Chondrocyte (in vitro differentiated cells): ENCODE measurements at regions not wholly inside any gene's neighbourhood (a gene's known extent, or its start where the extent isn't known, plus 50 kb on each side); places are given as distances from the start of the nearest gene placed in this dataset.

ENCODE experiments used
- DNase-seq: peaks from one replicate; pipeline ENCODE4 v3.0.0; 2021; ENCODE audit warnings: mixed read lengths, low spot score
- H3K27ac Mint-ChIP-seq: one replicate; pipeline ENCODE4 v1.8.0; 2021; ENCODE audit warnings: mild to moderate bottlenecking, moderate library complexity, mixed read lengths; ENCODE audit not compliant: unreplicated experiment
- H3K27me3 Mint-ChIP-seq: 2 replicates; pipeline ENCODE4 v1.8.0; 2021; ENCODE audit warnings: low read depth, mixed read lengths
- H3K36me3 Mint-ChIP-seq: 2 replicates; pipeline ENCODE4 v1.8.0; 2021; ENCODE audit warnings: low read depth, mixed read lengths
- H3K4me1 Mint-ChIP-seq: 2 replicates; pipeline ENCODE4 v1.8.0; 2021; ENCODE audit warnings: low read depth, mild to moderate bottlenecking, mixed read lengths
- H3K4me3 Mint-ChIP-seq: one replicate; pipeline ENCODE4 v1.8.0; 2021; ENCODE audit warnings: mild to moderate bottlenecking, moderate library complexity, mixed read lengths; ENCODE audit not compliant: unreplicated experiment
- H3K9me3 Mint-ChIP-seq: 2 replicates; pipeline ENCODE4 v1.8.0; 2021; ENCODE audit warnings: low read depth, mixed read lengths
- TF ChIP-seq, protein P1 (sequence below): fragments of 200-600 bp; sonication (generic); IDR thresholded peaks from 2 replicates; pipeline ENCODE4 v1.5.0; 2021; ENCODE audit warnings: antibody characterized with exemption, mild to moderate bottlenecking, moderate library complexity

DNA sequence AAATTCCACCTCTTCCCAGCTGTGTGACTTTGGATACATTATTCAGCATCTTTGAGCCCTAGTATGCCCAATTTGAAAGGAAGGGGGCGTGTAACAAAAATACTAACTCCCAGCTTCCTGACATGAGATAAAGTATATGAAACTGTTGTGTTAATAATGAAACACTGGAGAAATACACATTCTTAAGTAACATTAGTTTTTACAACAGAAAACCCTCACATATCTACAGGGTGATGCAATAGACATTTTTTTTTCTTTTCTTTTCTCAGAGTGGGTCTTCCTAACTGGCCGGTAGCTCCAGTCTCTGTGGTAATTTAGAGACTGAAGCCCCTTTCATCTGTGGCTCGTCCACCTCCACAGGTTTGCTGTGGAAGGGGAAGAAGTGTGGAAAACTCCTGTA, 79.5 kb downstream of the CD83 start:
- Mint-ChIP-seq H3K4me1 (peaks cover 19% of the 10 kb centered on the region), H3K9me3 (peaks cover 6% of the 10 kb centered on the region), H3K36me3 (no peaks in the 10 kb centered on the region), H3K27ac (no peak overlapping the region), H3K4me3 (no peak overlapping the region), H3K27me3 (peaks cover 8% of the 10 kb centered on the region)
- TF ChIP-seq, protein P1, sequence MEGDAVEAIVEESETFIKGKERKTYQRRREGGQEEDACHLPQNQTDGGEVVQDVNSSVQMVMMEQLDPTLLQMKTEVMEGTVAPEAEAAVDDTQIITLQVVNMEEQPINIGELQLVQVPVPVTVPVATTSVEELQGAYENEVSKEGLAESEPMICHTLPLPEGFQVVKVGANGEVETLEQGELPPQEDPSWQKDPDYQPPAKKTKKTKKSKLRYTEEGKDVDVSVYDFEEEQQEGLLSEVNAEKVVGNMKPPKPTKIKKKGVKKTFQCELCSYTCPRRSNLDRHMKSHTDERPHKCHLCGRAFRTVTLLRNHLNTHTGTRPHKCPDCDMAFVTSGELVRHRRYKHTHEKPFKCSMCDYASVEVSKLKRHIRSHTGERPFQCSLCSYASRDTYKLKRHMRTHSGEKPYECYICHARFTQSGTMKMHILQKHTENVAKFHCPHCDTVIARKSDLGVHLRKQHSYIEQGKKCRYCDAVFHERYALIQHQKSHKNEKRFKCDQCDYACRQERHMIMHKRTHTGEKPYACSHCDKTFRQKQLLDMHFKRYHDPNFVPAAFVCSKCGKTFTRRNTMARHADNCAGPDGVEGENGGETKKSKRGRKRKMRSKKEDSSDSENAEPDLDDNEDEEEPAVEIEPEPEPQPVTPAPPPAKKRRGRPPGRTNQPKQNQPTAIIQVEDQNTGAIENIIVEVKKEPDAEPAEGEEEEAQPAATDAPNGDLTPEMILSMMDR = no peak
- no peak for DNase-seq

DNA sequence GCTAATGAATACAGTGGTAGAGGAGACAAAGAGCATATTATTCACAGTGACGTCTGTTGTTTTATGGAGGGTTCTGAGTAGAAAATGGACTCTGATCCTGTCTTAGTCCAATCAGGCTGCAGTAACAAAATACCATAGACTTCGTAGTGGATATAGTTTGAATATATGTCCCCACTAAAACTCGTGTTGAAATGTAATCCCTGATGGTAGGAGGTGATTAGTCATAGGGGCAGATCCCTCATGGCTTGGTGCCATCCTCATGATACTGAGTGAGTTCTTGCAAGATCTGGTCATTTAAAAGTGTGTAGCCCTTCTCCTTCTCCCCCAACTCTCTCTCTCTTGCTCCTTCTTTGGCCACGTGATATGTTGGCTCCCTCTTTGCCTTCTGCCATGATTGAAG, 82.5 kb downstream of the CD83 start:
- H3K27me3 Mint-ChIP-seq = peaks cover 6% of the 10 kb centered on the region
- no peak for DNase-seq
- TF ChIP-seq, protein P1 = no peak
- no peak overlapping the region for H3K27ac Mint-ChIP-seq
- H3K4me1 Mint-ChIP-seq = peaks cover 6% of the 10 kb centered on the region
- H3K4me3 Mint-ChIP-seq = no peak overlapping the region
- peaks cover 6% of the 10 kb centered on the region for H3K9me3 Mint-ChIP-seq
- H3K36me3 Mint-ChIP-seq = no peaks in the 10 kb centered on the region

GRCh38 chr6:14202947-14203346, 85.4 kb downstream of the CD83 start:
- H3K4me3 Mint-ChIP-seq = no peak overlapping the region
- H3K27me3 Mint-ChIP-seq = peaks cover 6% of the 10 kb centered on the region
- H3K9me3 Mint-ChIP-seq = peaks cover 6% of the 10 kb centered on the region
- DNase-seq = no peak
- H3K36me3 Mint-ChIP-seq = no peaks in the 10 kb centered on the region
- peaks cover 3% of the 10 kb centered on the region for H3K4me1 Mint-ChIP-seq
- H3K27ac Mint-ChIP-seq = no peak overlapping the region
- TF ChIP-seq, protein P1 = no peak

DNA sequence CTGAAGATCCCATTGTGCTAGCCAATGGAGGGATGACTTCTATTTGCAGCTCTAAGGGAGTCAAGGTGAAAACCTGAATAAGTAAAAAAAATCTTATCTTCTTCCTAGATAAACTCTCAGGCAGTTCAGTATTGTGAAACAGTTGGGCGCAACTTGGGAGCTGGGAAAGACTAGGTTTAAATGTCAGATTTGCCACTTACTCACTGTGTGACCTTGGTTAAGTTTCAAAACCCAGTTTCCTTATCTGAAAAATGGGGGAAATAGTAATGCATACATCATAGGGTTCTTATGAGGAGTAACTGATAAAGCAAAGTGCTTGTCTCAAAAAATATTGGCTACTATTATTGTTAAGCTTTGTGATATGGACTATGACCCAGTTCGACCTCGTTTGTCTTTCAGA, 88.8 kb downstream of the CD83 start:
- DNase-seq = no peak
- H3K9me3 Mint-ChIP-seq = no peaks in the 10 kb centered on the region
- H3K36me3 Mint-ChIP-seq = no peaks in the 10 kb centered on the region
- TF ChIP-seq, protein P1 = no peak
- no peak overlapping the region for H3K4me3 Mint-ChIP-seq
- peaks cover 6% of the 10 kb centered on the region for H3K27me3 Mint-ChIP-seq
- no peak overlapping the region for H3K27ac Mint-ChIP-seq
- peaks cover 7% of the 10 kb centered on the region for H3K4me1 Mint-ChIP-seq

GRCh38 chr6:14207448-14207847, 89.9 kb downstream of the CD83 start:
- TF ChIP-seq, protein P1 = no peak

More at GRCh38 chr6:14207448-14207847, 89.9 kb downstream of the CD83 start:
- H3K27ac Mint-ChIP-seq = no peak overlapping the region
- H3K4me1 Mint-ChIP-seq = peaks cover 15% of the 10 kb centered on the region
- peaks cover 2% of the 10 kb centered on the region for H3K27me3 Mint-ChIP-seq
- no peaks in the 10 kb centered on the region for H3K9me3 Mint-ChIP-seq
- DNase-seq = no peak
- H3K4me3 Mint-ChIP-seq = no peak overlapping the region
- H3K36me3 Mint-ChIP-seq = no peaks in the 10 kb centered on the region
